ENCODE measurements at regions not wholly inside any gene's neighbourhood (a gene's known extent, or its start where the extent isn't known, plus 50 kb on each side); places are given as distances from the start of the nearest gene placed in this dataset.

DNA sequence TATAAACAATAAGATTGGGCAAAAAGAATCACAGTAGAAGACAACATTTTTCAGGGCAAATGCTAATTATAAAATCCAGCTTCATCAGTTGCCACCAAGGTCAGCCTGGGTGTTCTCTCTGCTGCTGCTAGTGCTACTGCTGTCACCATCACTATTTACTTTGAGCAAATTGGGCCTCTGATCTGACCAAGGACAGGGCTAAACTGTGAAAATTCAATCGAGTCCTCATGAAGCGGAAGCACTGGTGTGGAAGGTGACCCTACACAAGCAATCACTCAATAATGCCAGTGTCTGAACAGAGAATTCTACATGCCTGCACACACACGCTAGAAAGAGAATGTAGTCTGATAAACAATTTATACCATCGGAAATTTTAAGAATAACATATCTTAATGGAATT is 122.9 kb upstream of the TTC29 start:
- intact Hi-C loops (cut with DNase I): no loop called here
- DNase-seq: no peak
- Histone ChIP-seq H3K9me3 (no peaks in the 10 kb centered on the region), H3K36me3 (no peaks in the 10 kb centered on the region), H3K4me1 (no peaks in the 10 kb centered on the region), H3K4me3 (no peak overlapping the region), H3K27ac (no peak overlapping the region), H3K27me3 (no peaks in the 10 kb centered on the region)
- TF ChIP-seq, protein P1, sequence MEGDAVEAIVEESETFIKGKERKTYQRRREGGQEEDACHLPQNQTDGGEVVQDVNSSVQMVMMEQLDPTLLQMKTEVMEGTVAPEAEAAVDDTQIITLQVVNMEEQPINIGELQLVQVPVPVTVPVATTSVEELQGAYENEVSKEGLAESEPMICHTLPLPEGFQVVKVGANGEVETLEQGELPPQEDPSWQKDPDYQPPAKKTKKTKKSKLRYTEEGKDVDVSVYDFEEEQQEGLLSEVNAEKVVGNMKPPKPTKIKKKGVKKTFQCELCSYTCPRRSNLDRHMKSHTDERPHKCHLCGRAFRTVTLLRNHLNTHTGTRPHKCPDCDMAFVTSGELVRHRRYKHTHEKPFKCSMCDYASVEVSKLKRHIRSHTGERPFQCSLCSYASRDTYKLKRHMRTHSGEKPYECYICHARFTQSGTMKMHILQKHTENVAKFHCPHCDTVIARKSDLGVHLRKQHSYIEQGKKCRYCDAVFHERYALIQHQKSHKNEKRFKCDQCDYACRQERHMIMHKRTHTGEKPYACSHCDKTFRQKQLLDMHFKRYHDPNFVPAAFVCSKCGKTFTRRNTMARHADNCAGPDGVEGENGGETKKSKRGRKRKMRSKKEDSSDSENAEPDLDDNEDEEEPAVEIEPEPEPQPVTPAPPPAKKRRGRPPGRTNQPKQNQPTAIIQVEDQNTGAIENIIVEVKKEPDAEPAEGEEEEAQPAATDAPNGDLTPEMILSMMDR (IDR thresholded peaks at IDR 0.05): no peak
- no peak for TF ChIP-seq POLR2A (IDR thresholded peaks at IDR 0.05)
- no peak for ATAC-seq
- 86 to 90% (median 89%) methylated on average over 4 of the region's 4 CpGs for WGBS, 4 donors

DNA sequence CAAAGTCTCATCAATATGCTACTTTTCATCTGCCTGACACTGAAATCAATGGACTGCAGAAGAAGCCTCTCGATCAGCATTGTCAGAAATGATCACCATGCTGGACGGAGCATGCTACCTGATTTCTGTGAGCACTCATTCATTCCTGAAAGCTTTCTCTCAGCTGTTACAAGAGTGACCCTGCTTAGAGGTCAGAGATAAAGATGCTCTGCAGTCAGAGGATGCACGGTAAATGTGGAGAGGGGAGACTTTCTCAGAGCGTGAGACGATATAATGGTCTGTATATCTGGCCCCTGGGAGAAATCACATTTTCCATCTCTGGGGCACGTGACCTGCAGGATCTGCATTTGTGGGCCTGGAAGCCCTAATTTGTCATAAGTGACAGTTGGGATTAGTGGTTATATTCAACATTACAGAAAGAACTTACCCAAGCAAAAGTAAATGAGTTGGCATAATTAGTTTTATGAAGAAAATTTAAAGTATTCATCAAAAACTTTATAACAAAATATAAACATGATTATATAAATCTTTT is 125.6 kb upstream of the TTC29 start:
- Histone ChIP-seq H3K27ac (no peak overlapping the region), H3K36me3 (no peaks in the 10 kb centered on the region), H3K27me3 (no peaks in the 10 kb centered on the region), H3K4me3 (no peak overlapping the region), H3K9me3 (no peaks in the 10 kb centered on the region), H3K4me1 (peaks cover 0 to 1% (median 0%) of the 10 kb centered on the region in 12 donors)
- no peak for ATAC-seq
- 65 to 73% (median 70%) methylated on average over 6 of the region's 6 CpGs for whole genome bisulfite sequencing, 4 donors
- intact Hi-C loops (cut with DNase I): no loop called here
- TF ChIP-seq, protein P1 (IDR thresholded peaks at IDR 0.05): no peak
- no peak for TF ChIP-seq POLR2A (IDR thresholded peaks at IDR 0.05)
- no peak for DNase-seq

DNA sequence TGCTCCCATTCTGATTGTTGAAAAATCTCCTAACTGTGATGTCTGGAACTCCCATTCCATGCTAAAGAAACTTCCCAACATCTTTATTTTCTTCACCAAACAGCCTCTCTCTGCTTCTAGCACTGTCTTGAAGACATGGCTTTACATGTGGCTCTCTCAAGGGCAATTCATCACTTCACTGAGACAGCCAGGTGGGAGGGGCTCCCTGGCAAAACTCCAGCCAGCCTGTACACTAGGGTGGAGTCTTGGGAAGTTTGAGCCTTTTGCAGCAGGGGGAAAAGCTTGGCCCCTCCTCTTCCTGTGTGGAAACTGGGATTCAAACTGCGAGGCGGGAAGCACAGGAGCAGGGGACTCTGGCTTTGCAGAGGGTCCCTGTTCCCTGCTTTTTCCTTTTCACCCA is 130.5 kb upstream of the TTC29 start:
- Histone ChIP-seq H3K4me1 (peaks cover 0 to 32% (median 15%) of the 10 kb centered on the region in 12 donors), H3K4me3 (no peak overlapping the region), H3K36me3 (no peaks in the 10 kb centered on the region), H3K9me3 (no peaks in the 10 kb centered on the region), H3K27ac (no peak overlapping the region), H3K27me3 (no peaks in the 10 kb centered on the region)
- ATAC-seq (no peak), DNase-seq (no peak)
- TF ChIP-seq, protein P1 (IDR thresholded peaks at IDR 0.05): no peak
- TF ChIP-seq POLR2A (IDR thresholded peaks at IDR 0.05): no peak
- WGBS, 4 donors: 48 to 71% (median 59%) methylated on average over 2 of the region's 2 CpGs
- intact Hi-C loops (cut with DNase I): no loop called here

DNA sequence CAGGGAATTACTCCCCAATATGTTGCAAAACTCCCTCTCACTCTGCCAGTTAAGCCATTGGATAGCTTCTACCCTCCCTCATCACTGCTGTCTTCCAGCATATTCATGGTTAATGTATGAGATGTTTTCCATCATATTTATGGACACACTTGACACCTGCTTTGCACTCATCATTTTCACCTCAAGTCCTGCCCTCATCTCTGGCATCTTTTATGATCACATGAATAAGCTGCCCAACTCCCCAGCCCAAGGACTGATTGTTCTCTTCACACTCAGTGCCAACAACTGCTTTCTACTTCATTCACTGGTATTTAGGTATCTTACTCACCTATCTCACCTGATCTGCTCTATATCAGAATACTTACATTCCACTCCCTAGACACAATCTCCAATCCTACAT is 131.1 kb upstream of the TTC29 start:
- no peaks in the 10 kb centered on the region for H3K27me3 ChIP-seq
- H3K4me3 ChIP-seq: no peak overlapping the region
- TF ChIP-seq, protein P1 (IDR thresholded peaks at IDR 0.05): no peak
- no peak for TF ChIP-seq POLR2A (IDR thresholded peaks at IDR 0.05)
- H3K36me3 ChIP-seq: no peaks in the 10 kb centered on the region
- no peak for DNase-seq
- intact Hi-C loops (cut with DNase I): no loop called here
- peaks cover 0 to 32% (median 15%) of the 10 kb centered on the region in 12 donors for H3K4me1 ChIP-seq
- no peak for ATAC-seq
- H3K27ac ChIP-seq: no peak overlapping the region
- H3K9me3 ChIP-seq: no peaks in the 10 kb centered on the region
